Nucleus accumbens (tissue), 56 donors: ENCODE measurements at regions not wholly inside any gene's neighbourhood (a gene's known extent, or its start where the extent isn't known, plus 50 kb on each side); places are given as distances from the start of the nearest gene placed in this dataset.

Source experiments
- DNase-seq, 56 donors: peaks; one replicate each; lab custom pipeline; 2025; lab: John Stamatoyannopoulos, UW

DNA sequence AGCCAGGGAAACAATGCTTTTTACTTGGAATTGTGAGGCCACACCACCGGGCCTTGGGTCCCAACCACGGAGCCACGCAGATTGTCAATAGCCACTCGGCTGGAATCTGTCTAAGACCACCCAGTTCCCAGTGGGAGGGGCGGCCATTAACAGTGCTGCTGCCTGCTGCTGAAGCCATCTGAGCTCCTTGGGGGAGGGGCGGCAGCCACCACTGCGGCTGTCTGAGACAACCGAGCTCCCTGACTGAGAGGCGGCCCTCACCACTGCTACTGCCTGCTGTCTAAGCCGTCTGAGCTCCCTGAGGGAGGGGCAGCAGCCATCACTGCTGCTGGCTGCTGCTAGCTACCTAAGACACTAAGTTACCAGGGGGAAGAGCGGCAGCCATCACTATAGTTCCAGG lies 64.3 kb downstream of the DMRTA2 start:
- DNase-seq = no peak

DNA sequence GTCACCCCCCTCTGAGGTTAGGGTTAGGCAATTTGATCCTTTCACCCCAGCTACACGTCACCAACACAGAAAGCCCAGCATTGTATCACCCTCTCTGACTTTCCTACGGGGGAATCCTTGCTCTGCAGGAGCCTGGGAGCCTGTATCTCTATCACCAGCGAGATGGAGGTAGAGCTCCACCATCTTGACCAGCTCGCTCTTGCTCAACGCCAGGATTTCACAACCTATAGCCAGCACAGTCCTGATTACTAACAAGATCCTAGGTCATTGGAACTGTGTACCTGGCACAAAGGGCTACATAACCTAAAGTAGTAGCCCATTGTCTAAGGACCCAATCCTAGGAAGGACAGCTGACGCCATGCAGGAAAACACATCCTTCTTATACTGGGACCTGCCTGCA lies 66.1 kb downstream of the DMRTA2 start:
- DNase-seq = no peak

DNA sequence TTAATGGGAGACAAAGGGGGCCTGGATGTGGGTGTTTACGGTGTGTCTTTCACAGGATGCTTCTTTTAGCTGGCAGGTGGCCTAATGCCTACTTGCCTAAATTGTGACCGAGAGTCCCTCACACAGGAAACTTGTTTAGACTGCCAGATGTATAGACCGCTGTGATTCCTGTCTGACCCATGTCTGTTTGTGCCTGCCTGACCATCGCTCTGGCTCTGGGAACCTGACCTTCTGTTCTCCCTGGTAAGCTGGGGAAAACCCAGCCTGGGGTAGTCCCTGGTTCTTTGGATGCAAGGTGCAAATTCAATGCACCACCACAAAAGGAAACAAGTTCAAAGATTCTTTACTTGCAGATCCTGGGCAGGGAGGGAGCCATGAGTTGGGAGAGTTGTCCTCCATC lies 68.4 kb downstream of the DMRTA2 start:
- DNase-seq = no peak

DNA sequence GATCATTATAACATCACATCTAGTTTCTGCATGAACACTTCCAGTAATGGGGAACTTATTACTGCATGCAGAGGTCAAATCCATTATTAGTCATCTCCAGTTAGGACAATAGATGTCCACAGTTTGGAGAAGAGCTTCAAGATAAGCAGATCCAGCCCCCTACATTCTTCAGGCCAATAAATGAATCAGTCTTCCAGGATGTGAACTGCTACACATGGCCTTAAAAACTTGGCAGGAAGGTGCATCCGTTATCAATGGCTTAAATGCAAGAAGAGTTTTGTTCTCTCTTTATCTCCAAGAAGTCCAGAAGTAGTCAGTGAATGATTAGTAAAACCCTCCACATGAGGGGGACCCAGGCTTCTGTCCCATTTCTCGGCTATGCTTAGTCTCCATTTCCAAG lies 70.8 kb downstream of the DMRTA2 start:
- no peak for DNase-seq

DNA sequence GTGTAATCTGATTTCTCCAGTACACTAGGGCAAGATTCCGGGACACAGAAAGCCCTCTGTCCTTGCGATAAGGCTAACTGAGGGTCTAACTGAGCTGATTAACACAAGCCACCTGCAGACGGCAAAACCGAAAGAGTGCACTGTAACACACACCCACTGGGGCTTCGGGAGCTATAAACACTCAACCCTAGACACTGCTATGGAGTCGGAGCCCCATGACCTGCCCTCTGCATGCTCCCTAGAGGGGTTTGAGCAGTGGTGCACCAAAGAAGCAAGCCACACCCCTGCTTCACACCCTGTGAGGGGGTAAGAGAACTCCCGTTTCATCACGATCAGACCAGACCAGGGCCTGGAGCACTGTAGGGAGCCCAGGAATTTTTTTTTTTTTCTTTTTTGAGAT lies 72.4 kb downstream of the DMRTA2 start:
- no peak for DNase-seq

DNA sequence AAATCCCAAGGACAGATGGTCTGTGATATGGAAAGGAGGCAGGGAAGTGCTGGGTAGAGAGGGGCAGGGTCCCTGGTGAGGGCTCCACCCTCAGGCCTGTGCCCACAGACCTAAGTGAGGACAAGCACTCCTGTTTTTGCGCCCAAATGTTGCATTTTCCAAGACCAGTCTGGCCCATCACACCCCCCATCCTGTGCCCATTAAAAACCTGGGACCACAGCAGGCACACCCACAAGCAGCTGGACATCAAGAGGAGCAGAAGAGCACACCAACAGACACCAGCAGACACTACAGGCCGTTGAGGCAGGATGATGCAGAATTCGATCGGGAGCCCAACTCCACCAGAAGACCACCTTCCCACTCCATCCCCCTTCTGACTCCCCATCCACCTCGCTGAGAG lies 72.8 kb downstream of the DMRTA2 start:
- DNase-seq = no peak

DNA sequence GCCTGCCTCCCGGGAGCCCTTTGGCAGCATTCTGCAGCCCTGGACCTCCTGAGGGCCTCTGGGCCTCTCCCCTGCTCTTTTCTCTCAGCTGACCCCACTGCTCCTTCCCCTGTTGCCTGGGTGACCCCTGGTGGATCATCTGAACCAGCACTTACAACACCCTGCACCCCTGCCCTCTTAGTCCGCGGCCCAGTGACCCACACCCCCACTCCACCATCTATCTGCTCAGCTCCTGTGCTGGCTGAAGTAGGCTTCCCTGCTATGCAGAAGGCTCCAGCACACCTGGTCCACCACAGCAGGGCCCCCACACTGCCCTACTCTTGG lies 74.0 kb downstream of the DMRTA2 start:
- DNase-seq = no peak

DNA sequence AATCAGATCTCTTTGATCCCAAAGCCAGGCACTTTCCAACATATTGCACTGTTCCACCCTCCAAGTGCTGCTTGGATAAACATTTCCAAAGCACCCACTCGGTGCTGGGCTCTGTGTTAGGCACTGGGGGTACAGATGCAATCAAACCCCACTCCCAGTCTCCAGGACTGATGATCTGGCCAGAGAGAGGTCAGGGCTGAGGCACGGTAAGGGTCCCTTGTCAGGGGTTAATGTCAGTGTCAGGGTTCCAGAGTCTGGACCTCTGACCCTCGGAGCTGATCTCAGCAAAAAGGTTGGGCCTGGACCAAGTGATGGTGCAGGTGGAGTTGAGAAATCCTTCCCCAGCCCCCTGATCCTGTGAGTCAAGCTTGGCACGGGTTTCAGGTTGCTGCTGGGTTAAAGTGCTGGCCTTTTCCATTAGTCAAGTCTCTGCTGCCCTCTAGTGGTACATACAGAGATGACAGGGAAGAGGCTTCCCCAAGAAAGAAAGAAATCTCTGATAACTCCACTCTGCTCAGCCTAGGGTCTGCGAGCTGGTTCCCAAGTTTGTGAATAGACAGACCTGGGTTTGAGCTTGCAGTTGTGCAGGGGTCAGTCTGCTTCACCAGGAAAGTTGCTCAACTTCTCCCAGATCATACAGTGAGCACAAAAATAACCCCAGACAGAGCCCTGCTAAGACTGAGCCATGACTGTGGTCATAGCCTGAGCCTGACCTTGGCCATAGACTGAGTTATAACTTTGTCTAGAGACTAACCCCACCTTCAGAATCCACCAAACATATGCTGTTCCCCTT lies 74.6 kb downstream of the DMRTA2 start:
- DNase-seq = peak in 36 of 56 donors; percentile 2 to 74 (median 22)

DNA sequence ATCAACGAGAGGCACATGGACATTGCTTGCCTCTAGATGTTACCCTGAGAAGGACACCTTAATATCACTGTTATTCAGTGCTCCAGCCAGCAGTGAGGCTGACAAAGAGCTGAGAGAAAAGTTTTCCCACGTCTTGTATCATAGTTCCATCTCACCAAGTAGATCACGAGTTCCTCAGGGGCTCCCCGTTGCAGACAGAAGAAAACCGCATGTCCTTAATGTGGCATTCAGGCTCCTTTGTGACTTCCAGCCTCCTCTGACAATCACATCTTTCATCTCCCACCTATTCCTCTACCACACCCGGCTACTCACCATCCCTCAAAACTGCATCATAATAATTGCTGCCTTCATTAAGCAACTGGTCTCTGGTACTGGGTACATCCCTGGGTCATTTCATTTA lies 75.3 kb downstream of the DMRTA2 start:
- DNase-seq = no peak

DNA sequence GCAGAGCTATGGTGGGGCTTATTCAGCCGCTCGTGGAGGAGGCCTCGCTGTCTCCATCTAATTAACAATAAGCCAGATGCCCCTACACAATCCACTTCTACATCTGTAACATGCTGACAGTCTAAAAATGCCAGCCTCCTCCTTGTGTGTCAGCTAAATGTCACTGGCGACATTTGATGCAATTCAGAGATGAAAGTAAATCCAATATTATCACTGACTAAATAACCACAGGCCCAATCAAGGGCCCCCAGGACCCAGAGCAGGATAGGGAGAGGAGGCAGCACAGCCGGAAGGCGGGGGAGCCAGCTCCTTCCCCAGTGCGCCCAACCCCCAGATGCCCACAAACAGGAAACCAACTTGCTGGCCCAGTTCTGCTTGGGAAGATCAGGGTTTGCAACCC lies 76.6 kb downstream of the DMRTA2 start:
- no peak for DNase-seq

DNA sequence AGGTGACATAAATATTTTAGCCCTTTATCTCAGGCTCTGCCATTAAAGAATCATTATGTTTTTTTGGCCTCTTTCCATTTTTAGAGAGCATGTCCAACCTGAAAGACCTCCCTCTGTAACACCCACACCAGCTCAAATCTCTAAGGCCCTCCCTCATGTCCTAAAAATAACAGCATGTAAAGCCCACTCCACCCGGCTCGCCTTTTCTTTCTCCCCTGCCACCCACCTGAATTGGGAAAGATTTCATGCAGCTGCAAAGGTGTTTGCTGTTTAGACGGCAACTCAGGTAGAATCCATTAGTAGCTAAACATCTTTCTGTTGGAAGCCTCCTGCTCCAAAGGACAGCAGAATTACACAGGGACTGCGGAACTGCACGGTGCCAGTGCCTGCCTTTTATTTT lies 79.9 kb downstream of the DMRTA2 start:
- DNase-seq = no peak

DNA sequence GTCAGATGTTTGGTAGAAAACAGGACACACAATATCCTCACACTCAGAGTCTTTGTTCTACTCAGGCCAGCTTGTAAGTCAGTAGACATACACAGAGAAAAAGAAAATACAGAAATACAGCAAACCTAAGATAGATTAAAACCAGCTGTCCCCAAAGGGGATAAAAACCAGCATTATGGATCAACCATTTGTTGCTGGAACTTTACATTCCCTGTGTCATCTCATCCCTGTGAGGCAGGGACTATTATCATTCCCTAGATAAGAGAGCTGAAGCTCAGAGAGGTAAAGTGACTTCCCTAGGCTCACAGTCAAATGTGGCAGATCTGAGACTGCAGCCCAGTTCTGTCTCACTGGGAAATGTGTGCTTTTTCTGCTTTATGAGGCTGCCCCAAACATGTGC lies 80.7 kb downstream of the DMRTA2 start:
- DNase-seq = no peak

DNA sequence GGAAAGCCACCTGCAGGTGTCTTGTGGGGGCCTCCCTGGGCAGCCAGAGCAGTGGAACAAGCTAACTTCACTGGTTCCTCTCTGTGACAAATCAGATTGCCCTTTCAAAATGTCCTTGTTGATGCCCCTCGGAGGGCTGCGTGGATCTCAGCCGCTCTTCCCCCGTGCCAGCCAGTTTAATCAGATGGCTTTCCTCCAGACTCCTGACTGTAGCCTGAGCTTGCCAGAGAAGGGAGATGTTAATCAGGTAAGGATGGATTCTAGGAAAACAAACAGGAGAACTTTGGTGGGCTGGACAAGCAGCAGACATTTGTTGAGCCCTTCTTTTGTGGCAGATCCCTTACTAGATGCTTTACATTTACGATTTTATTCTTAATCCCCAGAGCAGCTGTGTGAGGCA lies 88.2 kb downstream of the DMRTA2 start:
- DNase-seq = no peak

DNA sequence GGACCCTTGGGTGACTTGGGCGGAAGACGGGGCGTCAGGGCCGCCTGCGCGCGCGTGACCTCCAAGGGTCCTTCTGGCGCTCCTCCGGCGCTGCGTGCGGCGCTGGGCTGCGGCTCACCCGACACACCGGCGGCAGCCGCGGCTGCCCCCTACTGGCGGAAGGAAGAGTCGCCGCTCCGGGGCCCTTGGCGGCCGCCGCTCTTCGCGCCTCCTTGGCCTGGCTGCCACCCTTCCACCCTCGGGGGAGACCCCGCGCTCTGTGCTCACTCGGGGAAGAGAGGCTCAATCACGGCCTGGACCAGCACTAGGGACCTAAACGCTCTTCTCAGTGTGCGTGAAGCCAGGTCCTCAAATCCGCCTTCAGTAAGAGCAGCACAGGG lies 89.7 kb downstream of the DMRTA2 start:
- DNase-seq = peak in 29 of 56 donors; percentile 1 to 48 (median 10)

DNA sequence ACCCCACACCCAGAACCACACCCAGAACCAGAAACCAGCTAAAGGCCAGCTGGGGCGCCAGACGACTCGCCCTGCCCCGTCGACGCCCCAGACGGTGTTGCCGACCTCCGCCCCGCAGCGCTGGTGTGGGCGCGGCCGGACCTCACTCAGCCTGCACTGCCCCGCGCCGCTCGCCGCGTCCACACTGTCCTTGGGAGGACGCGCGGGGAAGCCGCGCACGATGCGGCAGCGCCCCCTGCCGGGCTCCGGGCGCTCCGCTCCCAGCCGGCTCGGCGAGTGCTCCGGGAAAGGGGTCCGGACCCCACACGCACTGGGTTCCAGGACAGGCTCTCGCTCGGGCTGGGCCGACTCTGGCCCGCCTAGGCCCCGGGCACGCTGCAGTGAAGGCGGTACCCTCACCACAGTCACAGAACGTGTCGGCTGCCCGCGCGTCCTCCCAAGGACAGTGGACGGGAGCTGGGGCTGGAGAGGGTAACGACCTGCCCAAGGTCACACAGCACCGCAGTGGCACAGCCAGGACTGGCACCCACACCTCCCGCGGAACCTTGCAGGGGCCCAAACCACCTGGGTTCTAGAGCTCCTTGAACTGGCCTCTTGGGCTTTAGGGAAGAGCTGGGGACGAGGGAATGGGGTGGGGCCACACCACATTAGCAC lies 90.2 kb downstream of the DMRTA2 start:
- peak in 34 of 56 donors; percentile 2 to 64 (median 21) for DNase-seq

DNA sequence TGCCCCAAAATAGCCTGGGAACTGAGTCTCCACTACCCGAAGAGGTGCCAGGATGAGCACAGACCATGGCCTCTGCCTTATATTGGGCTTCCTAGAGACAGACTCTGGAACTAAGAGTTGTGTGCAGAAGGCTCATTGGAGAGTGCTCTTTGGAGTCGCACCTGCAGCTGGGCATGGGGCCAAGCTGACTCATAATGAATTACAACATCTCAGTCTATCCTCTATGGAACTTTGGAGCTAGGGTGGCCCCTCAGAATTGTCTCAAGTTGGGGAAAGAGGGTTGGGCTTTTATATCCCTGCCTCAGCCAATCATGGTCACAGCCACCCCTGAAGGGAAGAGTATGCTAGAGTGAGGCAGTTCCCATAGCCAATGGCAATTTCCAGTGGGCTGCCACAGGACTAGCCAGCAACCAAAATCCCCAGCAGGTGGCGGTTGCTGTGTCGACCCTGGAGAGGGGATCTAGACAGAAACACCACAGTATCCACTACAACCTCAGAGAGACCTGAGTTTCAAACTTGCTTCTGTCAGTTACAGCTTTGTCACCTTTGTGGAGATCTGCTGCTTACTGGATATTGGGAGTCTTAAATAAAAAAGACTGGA lies 93.8 kb downstream of the DMRTA2 start:
- DNase-seq = peak in 1 of 56 donors; percentile 2

DNA sequence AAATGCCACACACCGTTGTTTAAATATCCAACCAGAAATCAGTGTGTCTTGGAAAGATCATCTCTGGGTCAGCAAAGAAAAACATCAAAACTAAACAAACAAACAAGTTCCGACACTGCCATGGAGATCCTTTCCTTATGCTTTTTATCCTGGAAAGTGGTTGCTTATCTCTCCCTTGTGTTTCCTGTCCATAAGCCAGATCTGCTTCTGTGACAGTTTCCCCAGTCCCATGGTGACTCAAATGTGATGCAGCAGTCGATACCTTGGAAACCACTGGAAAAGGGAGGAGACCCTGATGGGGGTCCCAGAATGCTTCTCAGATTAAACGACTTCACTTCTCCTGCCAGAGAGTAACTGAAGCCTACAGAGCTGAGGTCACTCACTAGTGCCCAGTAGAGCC lies 94.7 kb downstream of the DMRTA2 start:
- DNase-seq = no peak

DNA sequence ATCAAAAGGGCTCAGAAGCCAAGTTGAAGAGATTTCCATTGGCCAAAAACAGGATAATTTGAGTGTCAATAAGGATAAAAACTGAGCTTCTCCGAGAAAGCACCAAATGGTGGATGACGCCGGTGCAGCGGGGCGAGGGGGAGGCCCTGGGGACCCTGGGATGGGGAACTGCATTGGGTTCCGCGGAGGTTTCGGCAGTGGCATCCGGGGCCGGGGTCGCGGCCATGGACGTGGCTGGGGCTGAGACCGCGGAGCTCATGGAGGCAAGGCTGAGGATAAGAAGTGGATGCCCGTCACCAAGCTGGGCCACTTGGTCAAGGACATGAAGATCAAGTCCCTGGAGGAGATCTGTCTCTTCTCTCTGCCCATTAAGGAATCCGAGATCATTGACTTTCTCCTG lies 97.2 kb downstream of the DMRTA2 start:
- no peak for DNase-seq

DNA sequence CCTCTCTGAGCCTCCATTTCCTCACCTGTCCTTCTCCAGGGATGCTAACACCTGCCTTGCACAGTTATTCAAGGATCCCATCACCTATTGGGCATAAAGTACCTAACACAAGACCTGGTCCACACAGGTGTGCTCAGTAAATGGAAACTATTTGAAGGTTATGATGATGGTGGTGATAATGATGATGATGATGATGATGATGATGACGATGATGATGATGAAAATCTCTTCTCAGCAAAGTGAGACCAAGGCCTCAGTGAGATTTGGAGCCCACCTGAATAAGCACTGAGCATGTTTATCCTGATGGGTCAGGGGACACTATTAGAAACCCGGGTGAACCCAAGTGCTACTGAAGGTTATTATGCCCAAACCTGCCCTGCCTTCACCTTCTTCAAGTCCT lies 100.7 kb downstream of the DMRTA2 start:
- DNase-seq = no peak

DNA sequence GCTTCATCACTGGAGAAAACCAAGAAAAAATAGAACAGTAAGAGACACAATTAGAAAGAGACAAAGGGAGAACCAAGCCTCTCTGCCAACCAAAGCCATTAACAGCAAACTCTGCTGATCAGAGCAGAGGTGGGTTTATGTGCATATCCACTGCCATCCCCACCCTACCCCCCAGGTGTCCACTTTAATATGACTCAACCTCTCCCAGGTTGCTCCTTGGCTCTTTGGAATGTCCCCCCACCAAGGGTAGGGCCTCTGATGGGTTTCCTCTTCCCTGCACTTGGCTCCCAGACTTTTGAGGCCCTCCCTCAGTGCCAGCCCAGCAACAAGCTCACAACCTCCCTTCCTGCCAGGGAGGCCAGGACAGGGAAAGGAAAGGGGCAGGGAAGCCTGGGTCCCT lies 104.8 kb downstream of the DMRTA2 start:
- no peak for DNase-seq

DNA sequence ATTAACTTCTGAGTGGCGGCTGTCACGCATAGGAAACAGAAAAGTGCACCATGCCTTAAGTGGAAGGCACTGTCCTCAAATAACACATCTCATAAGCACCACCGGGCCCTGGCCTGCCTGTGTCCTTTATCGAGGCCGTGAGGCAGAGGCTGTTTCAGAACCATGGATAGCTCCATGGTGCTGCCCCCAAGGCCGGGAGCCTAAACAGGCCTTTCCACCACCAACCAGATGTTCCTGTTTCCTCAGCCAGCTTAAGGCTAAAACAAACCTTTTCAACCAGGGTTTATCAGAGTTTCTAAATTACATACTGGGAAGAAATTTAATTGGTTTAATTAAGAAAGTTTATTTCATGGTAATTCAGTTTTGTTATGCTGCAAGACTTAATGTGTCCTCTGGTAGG lies 114.4 kb downstream of the DMRTA2 start:
- peak in 7 of 56 donors; percentile 0 to 41 (median 6) for DNase-seq

DNA sequence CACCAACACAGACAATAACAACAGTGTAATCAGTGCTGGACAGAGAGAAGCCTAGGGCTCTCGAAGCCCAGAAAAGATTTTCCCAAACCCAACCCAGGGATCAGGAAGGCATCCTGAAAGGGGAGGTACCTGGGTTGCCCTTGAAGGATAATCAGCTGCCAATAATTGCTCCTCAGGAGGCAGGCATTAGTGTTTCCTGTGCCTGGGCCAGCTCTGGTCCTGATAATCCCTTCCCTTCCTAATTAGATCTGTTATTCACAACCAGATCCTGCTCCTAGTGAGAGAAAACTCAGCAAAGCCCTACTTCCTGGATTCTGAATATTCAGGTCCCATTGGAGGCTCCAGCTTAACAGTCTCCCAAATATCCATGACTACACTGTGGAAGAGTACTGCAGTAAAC lies 117.4 kb downstream of the DMRTA2 start:
- DNase-seq = no peak
